ENCODE measurements at regions not wholly inside any gene's neighbourhood (a gene's known extent, or its start where the extent isn't known, plus 50 kb on each side); places are given as distances from the start of the nearest gene placed in this dataset.
"Not testable (repeated sequence)": the region's sequence is repeated elsewhere in the genome, so short reads cannot be mapped to it uniquely, and the experiment has no call there.

DNA sequence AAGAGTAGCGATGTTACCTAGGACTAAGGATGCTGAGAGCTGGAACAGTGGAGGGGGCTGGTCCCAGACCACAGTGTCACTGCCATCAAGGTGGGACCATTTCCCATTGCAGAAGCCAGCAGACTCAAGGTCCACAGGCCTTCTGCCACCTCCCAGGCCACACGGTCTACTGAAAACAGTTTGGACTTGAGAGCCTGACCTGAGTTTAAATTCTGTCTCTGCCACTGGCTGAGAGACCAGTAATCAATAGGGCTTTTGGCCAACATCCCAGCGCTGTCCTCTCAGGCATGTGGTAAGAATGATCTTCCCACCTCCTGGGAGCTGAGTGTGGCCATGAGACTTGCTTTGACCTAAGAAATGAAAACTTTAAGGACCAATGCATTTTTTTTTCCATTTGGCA lies 331.4 kb upstream of the CDH5 start:
- TF ChIP-seq, protein P1, sequence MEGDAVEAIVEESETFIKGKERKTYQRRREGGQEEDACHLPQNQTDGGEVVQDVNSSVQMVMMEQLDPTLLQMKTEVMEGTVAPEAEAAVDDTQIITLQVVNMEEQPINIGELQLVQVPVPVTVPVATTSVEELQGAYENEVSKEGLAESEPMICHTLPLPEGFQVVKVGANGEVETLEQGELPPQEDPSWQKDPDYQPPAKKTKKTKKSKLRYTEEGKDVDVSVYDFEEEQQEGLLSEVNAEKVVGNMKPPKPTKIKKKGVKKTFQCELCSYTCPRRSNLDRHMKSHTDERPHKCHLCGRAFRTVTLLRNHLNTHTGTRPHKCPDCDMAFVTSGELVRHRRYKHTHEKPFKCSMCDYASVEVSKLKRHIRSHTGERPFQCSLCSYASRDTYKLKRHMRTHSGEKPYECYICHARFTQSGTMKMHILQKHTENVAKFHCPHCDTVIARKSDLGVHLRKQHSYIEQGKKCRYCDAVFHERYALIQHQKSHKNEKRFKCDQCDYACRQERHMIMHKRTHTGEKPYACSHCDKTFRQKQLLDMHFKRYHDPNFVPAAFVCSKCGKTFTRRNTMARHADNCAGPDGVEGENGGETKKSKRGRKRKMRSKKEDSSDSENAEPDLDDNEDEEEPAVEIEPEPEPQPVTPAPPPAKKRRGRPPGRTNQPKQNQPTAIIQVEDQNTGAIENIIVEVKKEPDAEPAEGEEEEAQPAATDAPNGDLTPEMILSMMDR (IDR thresholded peaks at IDR 0.05; ENCODE audit: low read depth, low read length): no peak
- H3K4me3 ChIP-seq (ENCODE audit: low read depth, low read length): no peak overlapping the region

- H3K4me3 ChIP-seq (ENCODE audit: low read depth, low read length): no peak overlapping the region
- TF ChIP-seq, protein P1 (IDR thresholded peaks at IDR 0.05; ENCODE audit: low read depth, low read length): no peak
Observed at GRCh38 chr16:66032841-66033240, 333.6 kb upstream of the CDH5 start.

DNA sequence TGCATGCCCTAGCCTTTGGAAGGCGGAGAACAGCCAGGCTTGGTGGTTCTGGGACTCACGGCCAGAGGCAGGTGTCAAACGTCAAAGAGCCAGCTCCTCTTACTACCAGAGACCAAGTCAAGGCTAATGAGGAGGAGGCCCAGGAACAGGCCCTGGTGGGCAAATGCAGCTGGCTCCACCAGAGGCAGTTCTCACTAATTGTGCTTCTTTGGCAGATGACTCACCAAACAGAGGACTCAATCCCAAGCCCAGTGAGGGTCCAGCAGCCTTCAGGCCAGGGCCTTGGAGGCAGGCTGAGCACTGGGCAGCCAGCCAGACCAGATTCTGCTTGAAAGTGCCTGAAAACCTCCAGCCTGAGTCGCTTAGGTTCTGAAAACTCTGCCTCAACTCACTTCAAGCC lies 336.5 kb upstream of the CDH5 start:
- no peak overlapping the region for H3K4me3 ChIP-seq (ENCODE audit: low read depth, low read length)

GRCh38 chr16:66028510-66029216 lies 337.8 kb upstream of the CDH5 start:
- TF ChIP-seq, protein P1 (IDR thresholded peaks at IDR 0.05; ENCODE audit: low read depth, low read length): no peak
- H3K4me3 ChIP-seq (ENCODE audit: low read depth, low read length): no peak overlapping the region

More for the DNA sequence above, 336.5 kb upstream of the CDH5 start:
- TF ChIP-seq, protein P1 (IDR thresholded peaks at IDR 0.05; ENCODE audit: low read depth, low read length): no peak

DNA sequence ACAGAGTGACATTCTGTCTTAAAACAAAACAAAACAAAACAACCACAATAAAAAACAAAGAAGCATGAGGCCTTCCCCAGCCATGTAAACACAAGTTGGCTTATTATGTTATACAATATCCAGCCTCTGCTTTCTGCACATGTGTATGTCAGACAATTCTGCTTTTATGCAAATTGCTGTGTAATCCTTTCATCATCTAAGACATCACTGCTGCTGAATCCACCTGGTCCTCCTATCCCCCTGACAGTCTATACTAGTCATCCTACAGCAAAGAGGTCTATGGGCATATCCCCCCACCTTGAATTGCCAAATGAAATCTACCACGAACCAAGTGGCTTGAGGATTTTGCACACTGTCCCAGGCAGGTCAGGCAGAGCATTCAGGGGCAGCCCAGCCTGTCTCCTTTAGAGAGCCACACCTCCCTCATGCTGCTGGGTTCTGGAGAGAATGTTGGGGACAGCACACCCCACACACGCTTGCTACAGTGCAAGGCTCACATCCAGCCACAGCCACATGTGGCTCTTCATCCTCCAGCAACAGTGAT lies 339.6 kb upstream of the CDH5 start:
- no peak overlapping the region for H3K4me3 ChIP-seq (ENCODE audit: low read depth, low read length)
- TF ChIP-seq, protein P1 (IDR thresholded peaks at IDR 0.05; ENCODE audit: low read depth, low read length): no peak

GRCh38 chr16:66026211-66026610 lies 340.3 kb upstream of the CDH5 start:
- TF ChIP-seq, protein P1 (IDR thresholded peaks at IDR 0.05; ENCODE audit: low read depth, low read length): 0 out of 2 replicates have a peak, but pooled peaks have one; percentile 20
- no peak overlapping the region for H3K4me3 ChIP-seq (ENCODE audit: low read depth, low read length)

DNA sequence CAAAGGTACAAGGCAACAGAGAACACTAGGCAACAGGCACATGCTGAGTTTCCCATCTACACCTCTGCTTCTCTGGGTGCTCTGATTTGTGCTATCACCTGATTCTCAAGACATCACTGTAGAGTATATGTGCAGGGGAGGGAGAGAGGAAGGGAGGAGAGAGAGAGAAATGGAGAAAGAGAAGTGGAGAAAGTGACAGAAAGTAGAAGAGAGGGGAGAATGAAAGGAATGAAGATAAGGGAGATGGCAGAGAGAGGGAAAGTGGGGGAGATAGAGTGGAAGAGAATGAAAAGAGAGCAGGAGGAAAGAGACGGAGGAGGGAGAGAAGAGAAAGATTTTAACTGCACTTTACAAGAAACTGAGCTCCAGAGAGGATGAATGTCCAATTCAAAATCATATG lies 340.7 kb upstream of the CDH5 start:
- TF ChIP-seq, protein P1 (IDR thresholded peaks at IDR 0.05; ENCODE audit: low read depth, low read length): no peak
- H3K4me3 ChIP-seq (ENCODE audit: low read depth, low read length): no peak overlapping the region

- H3K4me3 ChIP-seq (ENCODE audit: low read depth, low read length): not testable (repeated sequence)
Observed at GRCh38 chr16:66024567-66024966, 341.9 kb upstream of the CDH5 start.
